ENCODE measurements at regions not wholly inside any gene's neighbourhood (a gene's known extent, or its start where the extent isn't known, plus 50 kb on each side); places are given as distances from the start of the nearest gene placed in this dataset.

DNA sequence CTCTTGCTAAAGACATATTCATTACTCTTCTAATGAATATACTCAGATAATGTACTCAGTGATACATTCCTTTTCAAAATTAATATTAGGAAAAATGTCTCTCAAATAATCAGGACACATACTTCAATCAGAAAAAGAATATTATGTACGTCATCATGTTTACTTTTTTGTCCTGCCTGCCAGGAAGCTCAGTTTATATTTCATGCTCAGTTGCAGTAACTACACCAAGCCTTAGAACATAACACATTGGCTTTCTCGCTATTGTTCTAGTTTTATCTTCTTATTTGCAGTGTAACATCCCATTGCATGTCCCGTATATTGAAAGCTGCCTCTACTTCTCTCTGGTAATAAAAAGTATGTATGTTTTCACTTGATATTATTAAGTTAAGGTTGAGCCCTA is 181.5 kb upstream of the LPP start (continued):
- TF ChIP-seq, protein P1, sequence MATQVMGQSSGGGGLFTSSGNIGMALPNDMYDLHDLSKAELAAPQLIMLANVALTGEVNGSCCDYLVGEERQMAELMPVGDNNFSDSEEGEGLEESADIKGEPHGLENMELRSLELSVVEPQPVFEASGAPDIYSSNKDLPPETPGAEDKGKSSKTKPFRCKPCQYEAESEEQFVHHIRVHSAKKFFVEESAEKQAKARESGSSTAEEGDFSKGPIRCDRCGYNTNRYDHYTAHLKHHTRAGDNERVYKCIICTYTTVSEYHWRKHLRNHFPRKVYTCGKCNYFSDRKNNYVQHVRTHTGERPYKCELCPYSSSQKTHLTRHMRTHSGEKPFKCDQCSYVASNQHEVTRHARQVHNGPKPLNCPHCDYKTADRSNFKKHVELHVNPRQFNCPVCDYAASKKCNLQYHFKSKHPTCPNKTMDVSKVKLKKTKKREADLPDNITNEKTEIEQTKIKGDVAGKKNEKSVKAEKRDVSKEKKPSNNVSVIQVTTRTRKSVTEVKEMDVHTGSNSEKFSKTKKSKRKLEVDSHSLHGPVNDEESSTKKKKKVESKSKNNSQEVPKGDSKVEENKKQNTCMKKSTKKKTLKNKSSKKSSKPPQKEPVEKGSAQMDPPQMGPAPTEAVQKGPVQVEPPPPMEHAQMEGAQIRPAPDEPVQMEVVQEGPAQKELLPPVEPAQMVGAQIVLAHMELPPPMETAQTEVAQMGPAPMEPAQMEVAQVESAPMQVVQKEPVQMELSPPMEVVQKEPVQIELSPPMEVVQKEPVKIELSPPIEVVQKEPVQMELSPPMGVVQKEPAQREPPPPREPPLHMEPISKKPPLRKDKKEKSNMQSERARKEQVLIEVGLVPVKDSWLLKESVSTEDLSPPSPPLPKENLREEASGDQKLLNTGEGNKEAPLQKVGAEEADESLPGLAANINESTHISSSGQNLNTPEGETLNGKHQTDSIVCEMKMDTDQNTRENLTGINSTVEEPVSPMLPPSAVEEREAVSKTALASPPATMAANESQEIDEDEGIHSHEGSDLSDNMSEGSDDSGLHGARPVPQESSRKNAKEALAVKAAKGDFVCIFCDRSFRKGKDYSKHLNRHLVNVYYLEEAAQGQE (IDR thresholded peaks at IDR 0.05; ENCODE audit: low read depth), result no peak

DNA sequence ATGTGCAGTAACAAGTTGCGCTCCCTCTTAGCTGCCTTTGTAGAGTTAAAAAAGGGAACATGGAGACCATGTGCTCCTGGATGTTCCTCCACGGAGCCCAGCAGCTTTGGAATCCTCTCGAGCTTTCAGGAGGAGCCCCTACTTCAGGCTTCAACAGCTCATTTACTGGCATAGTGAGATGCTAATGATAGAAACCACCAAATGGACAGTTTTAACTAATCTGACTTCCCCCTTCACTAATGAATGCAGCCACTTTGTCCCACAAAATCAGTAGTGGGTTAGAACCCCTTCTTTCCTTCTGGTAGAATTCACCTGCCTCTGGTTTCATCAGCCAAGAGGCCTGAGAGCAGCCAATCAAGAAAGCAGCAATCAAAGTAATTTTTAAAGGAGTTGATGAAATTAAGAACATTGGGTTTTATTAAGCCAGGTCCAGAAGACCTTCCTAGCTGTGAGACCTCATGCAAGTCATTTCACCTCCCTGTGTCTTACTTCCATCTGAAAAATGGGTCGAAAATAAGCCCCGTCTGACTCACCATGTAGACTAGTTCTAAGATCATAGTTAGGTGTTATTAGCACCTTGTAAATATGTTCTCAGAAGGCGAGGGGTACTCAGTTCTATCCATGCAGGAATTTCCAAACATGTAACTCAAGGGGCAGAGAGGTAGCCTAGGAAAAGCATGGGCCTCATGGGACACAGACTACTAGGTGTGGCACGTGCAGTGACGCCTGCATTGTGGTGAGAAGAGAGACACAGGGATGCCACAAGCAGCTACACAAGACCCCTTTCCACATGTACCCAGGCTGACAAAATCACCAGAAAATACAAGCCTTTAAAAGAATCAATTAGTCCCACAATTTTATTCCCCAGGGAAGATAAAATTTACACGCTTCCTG is 179.7 kb upstream of the LPP start:
- ATAC-seq (no peak), DNase-seq (ENCODE audit: low read depth, low spot score) (no peak)
- Histone ChIP-seq H3K9ac (ENCODE audit: low read length) (no peak overlapping the region), H3K4me1 (ENCODE audit: control insufficient read depth in 1 of 2, insufficient read depth in 2 of 2, low read length in 2 of 2) (peaks cover 0 to 16% of the 10 kb centered on the region in 2 experiments; a peak in 2 of 4 replicates), H2AFZ (ENCODE audit: low read depth, low read length, poor library complexity, severe bottlenecking) (no peak overlapping the region), H3K79me2 (ENCODE audit: insufficient read depth, low read length) (no peaks in the 10 kb centered on the region), H3K36me3 (ENCODE audit: control insufficient read depth in 1 of 2, insufficient read depth in 2 of 2, low read length in 2 of 2) (no peaks in the 10 kb centered on the region), H4K20me1 (ENCODE audit: insufficient read depth) (no peaks in the 10 kb centered on the region), H3K27me3 (ENCODE audit: insufficient read depth, low read length) (no peaks in the 10 kb centered on the region), H3K4me2 (ENCODE audit: low read length) (no peak overlapping the region), H3K27ac (ENCODE audit: low read depth, low read length) (no peak overlapping the region), H3K9me3 (ENCODE audit: control insufficient read depth in 1 of 2, insufficient read depth in 1 of 2, low read depth in 1 of 2, low read length in 2 of 2) (peaks cover 3 to 5% of the 10 kb centered on the region in 2 experiments; a peak in 2 of 4 replicates), H3K9me2 (ENCODE audit: insufficient read depth) (no peaks in the 10 kb centered on the region), H3K4me3 (replicated peaks in 1 of 2; ENCODE audit: low read depth in 1 of 2, low read length in 2 of 2) (no peak overlapping the region)
- POLR2A ChIA-PET, result no interaction called here
- RAD21 ChIA-PET (ENCODE audit: low non-redundant PET in 1 of 2, low total read pairs in 2 of 2, uncharacterized antibody in 2 of 2, unreplicated experiment in 2 of 2), result no interaction called here
- no peak for TF ChIP-seq EGR1 (IDR thresholded peaks at IDR 0.05; ENCODE audit: low read depth)
- TF ChIP-seq, protein P2, sequence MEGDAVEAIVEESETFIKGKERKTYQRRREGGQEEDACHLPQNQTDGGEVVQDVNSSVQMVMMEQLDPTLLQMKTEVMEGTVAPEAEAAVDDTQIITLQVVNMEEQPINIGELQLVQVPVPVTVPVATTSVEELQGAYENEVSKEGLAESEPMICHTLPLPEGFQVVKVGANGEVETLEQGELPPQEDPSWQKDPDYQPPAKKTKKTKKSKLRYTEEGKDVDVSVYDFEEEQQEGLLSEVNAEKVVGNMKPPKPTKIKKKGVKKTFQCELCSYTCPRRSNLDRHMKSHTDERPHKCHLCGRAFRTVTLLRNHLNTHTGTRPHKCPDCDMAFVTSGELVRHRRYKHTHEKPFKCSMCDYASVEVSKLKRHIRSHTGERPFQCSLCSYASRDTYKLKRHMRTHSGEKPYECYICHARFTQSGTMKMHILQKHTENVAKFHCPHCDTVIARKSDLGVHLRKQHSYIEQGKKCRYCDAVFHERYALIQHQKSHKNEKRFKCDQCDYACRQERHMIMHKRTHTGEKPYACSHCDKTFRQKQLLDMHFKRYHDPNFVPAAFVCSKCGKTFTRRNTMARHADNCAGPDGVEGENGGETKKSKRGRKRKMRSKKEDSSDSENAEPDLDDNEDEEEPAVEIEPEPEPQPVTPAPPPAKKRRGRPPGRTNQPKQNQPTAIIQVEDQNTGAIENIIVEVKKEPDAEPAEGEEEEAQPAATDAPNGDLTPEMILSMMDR (IDR thresholded peaks at IDR 0.05 in 2 of 3, conservative IDR thresholded peaks at IDR 0.05 in 1 of 3; ENCODE audit: borderline replicate concordance in 1 of 3, insufficient read depth in 1 of 3, low read depth in 2 of 3, low read length in 2 of 3), result no peak
- TF ChIP-seq ELF1 (IDR thresholded peaks at IDR 0.05; ENCODE audit: borderline replicate concordance, low read depth), result no peak
- no peak for TF ChIP-seq ZFX (IDR thresholded peaks at IDR 0.05)
- no peak for TF ChIP-seq EZH2phosphoT487 (IDR thresholded peaks at IDR 0.05; ENCODE audit: borderline replicate concordance)
- intact Hi-C loops (cut with micrococcal nuclease), result no loop called here
- CTCF ChIA-PET, result no interaction called here
- no TSS peak for BruUV-seq (replicated peaks)

All from HCT116 (cell line).